Nucleus accumbens (tissue), 56 donors: ENCODE measurements at regions not wholly inside any gene's neighbourhood (a gene's known extent, or its start where the extent isn't known, plus 50 kb on each side); places are given as distances from the start of the nearest gene placed in this dataset.
"Not testable (repeated sequence)": the region's sequence is repeated elsewhere in the genome, so short reads cannot be mapped to it uniquely, and the experiment has no call there.

Experiments
- DNase-seq, 56 donors: peaks; one replicate each; lab custom pipeline; 2025; lab: John Stamatoyannopoulos, UW

DNA sequence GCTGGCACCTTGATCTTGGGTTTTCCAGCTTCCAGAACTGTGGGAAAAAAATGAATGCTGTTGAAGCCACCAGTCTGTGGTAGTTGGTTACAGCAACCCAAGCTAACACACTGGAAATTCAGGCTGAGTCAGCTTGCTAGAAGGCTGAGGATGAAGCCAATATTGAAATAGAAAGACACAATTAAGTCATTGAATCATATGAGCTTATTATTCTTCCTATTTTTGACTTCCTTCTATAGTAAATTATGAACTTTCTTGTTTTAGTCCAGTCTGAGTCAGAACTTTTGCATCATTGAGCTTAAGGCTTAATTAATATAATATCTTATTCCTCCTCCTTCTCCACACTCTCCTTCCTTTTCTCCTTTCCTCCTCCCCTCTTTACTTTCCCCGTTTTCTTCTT lies 153.6 kb upstream of the LRRC61 start:
- DNase-seq: not testable (repeated sequence)

DNA sequence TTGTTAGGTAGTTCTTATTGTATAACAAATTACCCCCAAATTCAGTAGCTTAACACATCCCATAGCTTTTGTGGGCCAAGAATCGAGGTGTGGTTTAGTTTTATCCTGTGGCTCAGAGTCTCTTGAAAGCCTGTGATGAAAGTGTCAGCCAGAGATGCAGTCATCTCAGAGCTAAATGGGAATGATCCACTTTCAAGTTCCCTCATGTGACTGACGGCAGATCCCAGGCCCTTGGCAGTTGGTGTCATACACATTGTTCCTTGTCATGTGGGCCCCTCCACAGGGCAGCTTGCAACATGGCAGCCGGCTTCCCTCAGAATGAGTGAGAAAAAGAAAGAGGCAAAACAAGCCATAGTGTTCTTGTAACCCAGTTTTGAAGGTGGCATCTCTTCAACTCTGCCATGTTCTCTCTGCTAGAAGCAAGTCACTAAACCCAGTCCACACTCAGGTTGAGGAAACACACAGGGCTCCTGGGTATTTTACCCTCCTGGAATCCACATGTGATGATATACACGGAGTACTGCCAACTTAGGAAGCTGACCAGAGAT lies 153.1 kb upstream of the LRRC61 start:
- DNase-seq: not testable (repeated sequence)

DNA sequence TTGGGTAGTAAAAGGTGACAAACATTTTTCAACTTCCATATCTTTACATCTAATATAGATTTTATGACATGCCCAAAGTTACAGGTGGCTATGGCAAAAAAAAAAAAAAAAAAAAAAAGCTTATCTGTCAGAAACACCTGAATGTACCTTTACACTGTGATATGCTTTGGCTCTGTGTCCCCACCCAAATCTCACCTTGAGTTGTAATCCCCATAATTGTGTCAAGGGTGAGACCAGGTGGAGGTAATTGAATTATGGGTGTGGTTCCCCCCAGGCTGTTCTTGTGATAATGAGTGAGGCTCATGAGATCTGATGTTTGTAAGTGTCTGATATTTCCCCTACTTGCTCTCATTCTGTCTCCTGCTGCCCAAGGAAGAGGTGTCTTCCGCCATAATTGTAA lies 139.6 kb upstream of the LRRC61 start:
- not testable (repeated sequence) for DNase-seq

DNA sequence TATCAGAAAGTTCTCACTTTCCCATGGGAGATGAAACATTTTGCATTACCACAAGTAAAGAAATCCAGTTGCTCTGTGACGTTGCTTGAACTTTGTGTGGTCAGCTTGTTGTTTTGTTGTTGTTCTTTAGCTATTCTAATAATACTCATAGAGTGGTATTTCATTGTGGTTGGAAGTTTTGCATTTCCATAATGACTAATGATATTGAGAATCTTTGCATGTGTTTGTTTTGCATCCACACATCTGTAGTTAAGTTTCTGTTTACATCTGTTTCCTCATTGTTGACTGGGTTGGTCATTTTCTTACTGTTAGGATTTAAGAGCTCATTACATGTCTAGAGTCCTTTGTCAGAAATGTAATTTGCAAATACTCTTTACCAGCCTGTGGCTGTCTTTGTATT lies 133.2 kb upstream of the LRRC61 start:
- DNase-seq: not testable (repeated sequence)

DNA sequence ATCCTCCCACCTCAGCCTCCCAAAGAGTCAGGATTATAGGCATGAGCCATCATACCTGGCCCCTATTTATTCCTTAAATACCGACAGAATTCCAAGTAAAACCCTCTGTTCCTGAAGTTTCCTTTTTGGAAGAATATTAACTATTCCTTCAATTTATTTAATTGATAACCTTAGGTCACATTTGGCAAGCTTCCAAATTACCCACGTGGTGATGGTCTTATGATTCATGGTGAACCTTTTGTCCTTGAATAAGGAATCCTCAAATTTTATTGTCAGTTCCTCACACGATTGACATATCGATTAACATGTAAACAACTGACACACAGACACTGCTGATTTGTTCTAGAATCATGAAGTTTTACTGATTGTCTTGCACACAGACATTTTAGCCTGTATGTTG lies 130.6 kb upstream of the LRRC61 start:
- DNase-seq: not testable (repeated sequence)

DNA sequence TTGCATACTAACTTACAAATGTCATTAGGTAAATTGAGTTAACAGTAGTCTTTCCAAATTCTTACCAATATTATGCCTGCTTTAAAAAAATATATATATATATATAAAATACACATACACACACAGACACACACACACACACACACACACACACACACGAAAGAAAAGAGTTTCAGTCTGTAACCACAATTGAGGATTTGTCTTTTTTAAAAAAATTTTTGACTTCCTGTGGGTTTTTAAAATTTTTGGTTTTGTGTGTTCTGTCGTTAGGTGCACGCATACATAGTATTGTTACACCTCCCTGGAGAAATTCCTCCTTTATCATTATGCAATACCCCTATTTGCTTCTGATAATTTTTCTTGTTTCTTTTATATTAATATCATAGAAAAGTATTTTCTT lies 129.3 kb upstream of the LRRC61 start:
- not testable (repeated sequence) for DNase-seq
